AG09309 (cell line): ENCODE measurements at regions not wholly inside any gene's neighbourhood (a gene's known extent, or its start where the extent isn't known, plus 50 kb on each side); places are given as distances from the start of the nearest gene placed in this dataset.

Source experiments
- DNase-seq: peaks from one replicate; pipeline ENCODE4 v3.0.0-alpha.2; 2010; ENCODE audit warnings: low read depth
- H3K4me3 ChIP-seq: 2 replicates; pipeline ENCODE4 v1.5.1; 2011; ENCODE audit warnings: mild to moderate bottlenecking, low read depth, low read length, moderate library complexity; ENCODE audit not compliant: control insufficient read depth
- TF ChIP-seq, protein P1 (sequence below): IDR thresholded peaks from 2 replicates; pipeline ENCODE4 v1.5.1; 2011; ENCODE audit warnings: mild to moderate bottlenecking, low read depth, low read length, inconsistent platforms; ENCODE audit not compliant: insufficient read depth, control insufficient read depth; ENCODE audit errors: missing control alignments

DNA sequence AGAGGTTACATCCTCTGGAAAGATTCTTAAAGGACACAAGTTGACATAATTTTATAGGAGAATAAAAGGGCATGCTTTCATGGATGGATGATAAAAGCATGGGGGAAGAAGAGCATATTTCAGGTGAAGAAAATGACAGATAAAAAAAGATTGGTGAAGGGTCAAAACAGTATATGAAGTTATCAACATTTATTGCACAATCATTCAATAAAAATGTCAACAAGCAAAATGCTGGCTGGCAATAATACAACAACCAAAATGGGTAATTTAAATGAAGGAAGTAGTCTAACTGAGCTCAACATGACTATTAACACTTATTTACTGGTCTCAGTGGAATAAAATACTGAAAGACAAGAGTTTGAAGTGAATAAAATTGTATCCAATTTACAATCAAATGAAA, 696.7 kb downstream of the SQOR start:
- TF ChIP-seq, protein P1, sequence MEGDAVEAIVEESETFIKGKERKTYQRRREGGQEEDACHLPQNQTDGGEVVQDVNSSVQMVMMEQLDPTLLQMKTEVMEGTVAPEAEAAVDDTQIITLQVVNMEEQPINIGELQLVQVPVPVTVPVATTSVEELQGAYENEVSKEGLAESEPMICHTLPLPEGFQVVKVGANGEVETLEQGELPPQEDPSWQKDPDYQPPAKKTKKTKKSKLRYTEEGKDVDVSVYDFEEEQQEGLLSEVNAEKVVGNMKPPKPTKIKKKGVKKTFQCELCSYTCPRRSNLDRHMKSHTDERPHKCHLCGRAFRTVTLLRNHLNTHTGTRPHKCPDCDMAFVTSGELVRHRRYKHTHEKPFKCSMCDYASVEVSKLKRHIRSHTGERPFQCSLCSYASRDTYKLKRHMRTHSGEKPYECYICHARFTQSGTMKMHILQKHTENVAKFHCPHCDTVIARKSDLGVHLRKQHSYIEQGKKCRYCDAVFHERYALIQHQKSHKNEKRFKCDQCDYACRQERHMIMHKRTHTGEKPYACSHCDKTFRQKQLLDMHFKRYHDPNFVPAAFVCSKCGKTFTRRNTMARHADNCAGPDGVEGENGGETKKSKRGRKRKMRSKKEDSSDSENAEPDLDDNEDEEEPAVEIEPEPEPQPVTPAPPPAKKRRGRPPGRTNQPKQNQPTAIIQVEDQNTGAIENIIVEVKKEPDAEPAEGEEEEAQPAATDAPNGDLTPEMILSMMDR = no peak
- no peak for DNase-seq
- no peak overlapping the region for H3K4me3 ChIP-seq

DNA sequence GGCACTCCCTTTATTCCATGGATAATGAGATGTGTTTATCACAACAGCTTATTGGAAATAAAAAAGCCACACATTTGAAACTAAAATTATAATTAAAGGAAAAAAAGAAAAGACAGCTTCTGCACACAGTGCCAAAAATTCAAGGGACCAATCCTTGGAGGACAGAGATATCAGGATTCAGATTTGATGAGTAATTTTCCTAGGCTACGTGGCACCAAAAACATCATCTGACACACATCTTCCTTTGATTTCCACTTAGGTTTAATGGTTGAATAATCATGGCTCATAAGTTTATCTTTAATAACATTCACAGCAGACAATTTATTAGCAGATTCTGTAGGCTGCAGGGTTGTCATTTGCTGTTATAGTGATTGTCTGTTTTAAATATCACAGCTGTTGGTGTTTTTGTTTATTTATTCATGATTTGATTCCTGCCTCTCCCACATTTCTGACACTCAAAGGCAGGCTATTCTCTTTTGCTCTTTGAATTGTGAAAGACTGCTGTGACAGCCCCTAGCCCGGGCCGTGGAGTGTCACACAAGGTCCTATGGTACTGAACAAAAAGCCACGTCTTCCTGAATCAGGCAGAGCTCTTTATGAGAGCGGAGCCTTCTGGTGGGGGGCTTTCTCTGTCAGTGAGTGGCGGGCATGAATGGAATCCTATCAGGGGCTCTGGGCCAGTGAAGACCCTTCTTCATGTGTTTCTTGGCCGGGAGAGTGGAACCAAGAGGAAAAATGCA, 708.5 kb downstream of the SQOR start:
- no peak overlapping the region for H3K4me3 ChIP-seq
- TF ChIP-seq, protein P1 = no peak
- DNase-seq = no peak

DNA sequence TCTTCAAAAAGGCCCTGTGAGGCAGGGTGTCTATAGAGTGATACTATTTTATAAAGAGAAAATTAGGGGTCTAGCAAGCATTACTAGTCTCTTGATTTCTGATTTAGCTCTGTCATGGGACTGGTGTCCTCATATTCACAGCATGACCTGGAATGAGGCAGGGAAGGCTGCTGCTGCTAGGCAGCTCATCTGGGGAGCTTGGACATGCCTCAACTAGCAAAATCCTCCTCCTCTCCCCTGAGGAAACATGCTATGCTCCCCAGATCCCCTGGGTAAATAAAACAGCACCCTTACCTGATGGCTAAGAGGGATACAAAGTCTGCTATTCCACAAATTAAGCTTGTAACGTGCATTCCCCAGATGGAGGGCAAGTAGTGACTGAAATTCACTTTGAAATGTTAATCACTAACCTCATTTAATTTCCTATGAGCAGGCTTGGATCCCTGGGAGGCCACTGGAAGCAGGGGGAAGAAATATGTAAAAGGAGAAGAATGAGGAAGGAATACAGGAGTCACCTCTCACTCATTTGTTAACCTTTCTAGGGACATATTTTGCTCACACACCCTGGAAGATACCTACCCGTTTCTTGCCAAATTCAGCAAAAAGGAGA, 709.4 kb downstream of the SQOR start:
- TF ChIP-seq, protein P1 = no peak
- H3K4me3 ChIP-seq = no peak overlapping the region
- no peak for DNase-seq

DNA sequence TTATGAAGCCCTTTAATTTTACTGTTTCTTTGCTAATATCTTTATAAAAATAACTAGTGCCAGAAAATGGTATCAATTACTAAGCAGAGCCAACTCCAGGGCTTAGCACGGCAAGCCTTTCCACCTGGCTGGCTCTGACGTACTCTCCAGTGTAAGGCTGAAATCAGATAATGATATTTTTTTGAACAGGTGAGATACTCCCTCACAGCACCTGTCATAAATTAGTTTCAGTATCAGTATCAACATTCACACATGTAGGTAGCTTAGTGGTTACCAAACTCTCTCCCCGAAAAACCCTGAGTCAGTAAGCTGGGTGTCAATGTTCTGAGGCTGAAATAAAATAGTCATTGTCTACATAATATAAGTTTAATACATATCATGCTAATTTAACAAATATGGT, 710.1 kb downstream of the SQOR start:
- TF ChIP-seq, protein P1 = no peak
- no peak overlapping the region for H3K4me3 ChIP-seq
- no peak for DNase-seq

DNA sequence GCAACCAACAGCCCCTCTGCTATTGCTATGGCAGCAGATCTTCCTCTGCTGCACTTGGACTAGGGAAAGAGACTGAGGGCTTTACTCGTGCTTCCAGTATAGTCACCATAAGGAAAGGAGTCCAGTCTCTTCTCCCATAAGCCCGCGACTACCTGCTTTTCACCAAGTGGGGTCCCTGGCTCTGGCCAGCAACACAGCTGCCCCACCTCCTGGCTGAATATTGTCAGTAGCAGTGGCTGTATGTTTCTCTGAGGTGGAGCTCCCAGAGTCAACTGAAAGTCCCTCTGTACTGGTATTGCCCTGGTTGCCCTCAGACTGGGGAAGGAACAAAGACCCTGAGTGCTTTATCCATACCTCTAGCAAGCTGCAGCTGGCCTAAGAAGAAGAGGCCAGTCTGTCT, 719.6 kb downstream of the SQOR start:
- TF ChIP-seq, protein P1 = no peak
- DNase-seq = no peak
- no peak overlapping the region for H3K4me3 ChIP-seq

DNA sequence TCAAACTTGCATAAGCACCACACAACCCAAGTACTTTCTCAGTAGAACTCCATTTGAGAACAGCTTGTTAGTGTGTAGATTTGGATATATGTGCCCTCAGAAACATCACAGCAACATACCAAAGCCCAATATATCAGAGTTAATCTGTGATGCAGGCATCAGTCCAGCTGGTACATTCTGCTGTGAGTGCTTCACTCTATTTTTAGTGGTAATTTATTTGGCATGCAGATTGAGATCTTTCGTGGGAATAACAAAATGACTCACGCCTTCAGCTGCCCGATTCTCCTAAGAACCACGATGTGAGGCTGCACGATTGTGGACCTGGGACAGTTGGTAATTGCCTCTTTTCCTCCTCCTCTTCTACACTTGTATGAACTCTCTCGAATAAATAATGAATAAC, 730.7 kb downstream of the SQOR start:
- TF ChIP-seq, protein P1 = no peak
- H3K4me3 ChIP-seq = no peak overlapping the region
- peak; percentile 14 for DNase-seq
